Stomach (tissue), 4 donors: ENCODE measurements at regions not wholly inside any gene's neighbourhood (a gene's known extent, or its start where the extent isn't known, plus 50 kb on each side); places are given as distances from the start of the nearest gene placed in this dataset.

Source experiments
- POLR2A ChIP-seq, 4 donors: fragments of 450-650 bp; IDR thresholded peaks; one replicate each; pipeline ENCODE4 v1.6.1; 2016; ENCODE audit warnings: antibody characterized with exemption in 4 of 4, control low read depth in 2 of 4, mild to moderate bottlenecking in 1 of 4, moderate library complexity in 1 of 4
- POLR2AphosphoS5 ChIP-seq, 3 donors: sonication (generic); formaldehyde crosslinking; IDR thresholded peaks; one replicate each; pipeline ENCODE4 v1.6.1; 2016; ENCODE audit warnings: antibody characterized with exemption in 3 of 3
- TF ChIP-seq, protein P1 (sequence below), 7 experiments: fragments of 450-650 bp in 4 of 7; fragments of 200-600 bp in 3 of 7; sonication (generic) in 3 of 7; IDR thresholded peaks; one replicate each; pipeline ENCODE4 v1.5.1; 2016 to 2019; ENCODE audit warnings: antibody characterized with exemption in 7 of 7, control low read depth in 2 of 7, mild to moderate bottlenecking in 1 of 7

GRCh38 chr9:88723751-88724150 is 188.8 kb downstream of the NXNL2 start:
- TF ChIP-seq, protein P1, sequence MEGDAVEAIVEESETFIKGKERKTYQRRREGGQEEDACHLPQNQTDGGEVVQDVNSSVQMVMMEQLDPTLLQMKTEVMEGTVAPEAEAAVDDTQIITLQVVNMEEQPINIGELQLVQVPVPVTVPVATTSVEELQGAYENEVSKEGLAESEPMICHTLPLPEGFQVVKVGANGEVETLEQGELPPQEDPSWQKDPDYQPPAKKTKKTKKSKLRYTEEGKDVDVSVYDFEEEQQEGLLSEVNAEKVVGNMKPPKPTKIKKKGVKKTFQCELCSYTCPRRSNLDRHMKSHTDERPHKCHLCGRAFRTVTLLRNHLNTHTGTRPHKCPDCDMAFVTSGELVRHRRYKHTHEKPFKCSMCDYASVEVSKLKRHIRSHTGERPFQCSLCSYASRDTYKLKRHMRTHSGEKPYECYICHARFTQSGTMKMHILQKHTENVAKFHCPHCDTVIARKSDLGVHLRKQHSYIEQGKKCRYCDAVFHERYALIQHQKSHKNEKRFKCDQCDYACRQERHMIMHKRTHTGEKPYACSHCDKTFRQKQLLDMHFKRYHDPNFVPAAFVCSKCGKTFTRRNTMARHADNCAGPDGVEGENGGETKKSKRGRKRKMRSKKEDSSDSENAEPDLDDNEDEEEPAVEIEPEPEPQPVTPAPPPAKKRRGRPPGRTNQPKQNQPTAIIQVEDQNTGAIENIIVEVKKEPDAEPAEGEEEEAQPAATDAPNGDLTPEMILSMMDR (IDR thresholded peaks at IDR 0.05): no peak
- TF ChIP-seq POLR2A (IDR thresholded peaks at IDR 0.05) (no peak), POLR2AphosphoS5 (IDR thresholded peaks at IDR 0.05) (no peak)
